ENCODE measurements at regions not wholly inside any gene's neighbourhood (a gene's known extent, or its start where the extent isn't known, plus 50 kb on each side); places are given as distances from the start of the nearest gene placed in this dataset.

GRCh38 chr1:189274267-189274666 is 1203.4 kb downstream of the BRINP3 start:
- no peak for TF ChIP-seq CTCF (IDR thresholded peaks at IDR 0.05; ENCODE audit: low read depth, low read length)
- no peak for DNase-seq (ENCODE audit: low read depth, low spot score)
- no peak overlapping the region for H3K4me3 ChIP-seq (ENCODE audit: low read depth, low read length)
- in situ Hi-C loops (cut with HindIII; ENCODE audit: low sequenced_read_pairs) = no loop called here

GRCh38 chr1:189275796-189276195 is 1201.9 kb downstream of the BRINP3 start:
- no peak overlapping the region for H3K4me3 ChIP-seq (ENCODE audit: low read depth, low read length)
- DNase-seq (ENCODE audit: low read depth, low spot score) = peak; percentile 6
- in situ Hi-C loops (cut with HindIII; ENCODE audit: low sequenced_read_pairs) = no loop called here
- TF ChIP-seq CTCF (IDR thresholded peaks at IDR 0.05; ENCODE audit: low read depth, low read length) = no peak

GRCh38 chr1:189289346-189289745 is 1188.3 kb downstream of the BRINP3 start:
- in situ Hi-C loops (cut with HindIII; ENCODE audit: low sequenced_read_pairs) = no loop called here
- no peak for TF ChIP-seq CTCF (IDR thresholded peaks at IDR 0.05; ENCODE audit: low read depth, low read length)
- DNase-seq (ENCODE audit: low read depth, low spot score) = no peak
- no peak overlapping the region for H3K4me3 ChIP-seq (ENCODE audit: low read depth, low read length)

- no peak for DNase-seq (ENCODE audit: low read depth, low spot score)
- in situ Hi-C loops (cut with HindIII; ENCODE audit: low sequenced_read_pairs) = no loop called here
- no peak for TF ChIP-seq CTCF (IDR thresholded peaks at IDR 0.05; ENCODE audit: low read depth, low read length)
- H3K4me3 ChIP-seq (ENCODE audit: low read depth, low read length) = no peak overlapping the region
Observed at GRCh38 chr1:189301235-189301634, 1176.4 kb downstream of the BRINP3 start.

GRCh38 chr1:189305279-189305678 is 1172.4 kb downstream of the BRINP3 start:
- in situ Hi-C loops (cut with HindIII; ENCODE audit: low sequenced_read_pairs) = no loop called here

GRCh38 chr1:189311915-189312314 is 1165.7 kb downstream of the BRINP3 start:
- in situ Hi-C loops (cut with HindIII; ENCODE audit: low sequenced_read_pairs) = no loop called here
- no peak for DNase-seq (ENCODE audit: low read depth, low spot score)
- no peak for TF ChIP-seq CTCF (IDR thresholded peaks at IDR 0.05; ENCODE audit: low read depth, low read length)
- H3K4me3 ChIP-seq (ENCODE audit: low read depth, low read length) = no peak overlapping the region

More at GRCh38 chr1:189305279-189305678, 1172.4 kb downstream of the BRINP3 start:
- TF ChIP-seq CTCF (IDR thresholded peaks at IDR 0.05; ENCODE audit: low read depth, low read length) = no peak
- no peak for DNase-seq (ENCODE audit: low read depth, low spot score)
- H3K4me3 ChIP-seq (ENCODE audit: low read depth, low read length) = no peak overlapping the region

- in situ Hi-C loops (cut with HindIII; ENCODE audit: low sequenced_read_pairs) = no loop called here
- no peak for TF ChIP-seq CTCF (IDR thresholded peaks at IDR 0.05; ENCODE audit: low read depth, low read length)
- H3K4me3 ChIP-seq (ENCODE audit: low read depth, low read length) = no peak overlapping the region
- DNase-seq (ENCODE audit: low read depth, low spot score) = no peak
Observed at GRCh38 chr1:189312499-189312898, 1165.2 kb downstream of the BRINP3 start.

All from astrocyte of the spinal cord (primary cell).